GM19043 (cell line): ENCODE measurements at regions not wholly inside any gene's neighbourhood (a gene's known extent, or its start where the extent isn't known, plus 50 kb on each side); places are given as distances from the start of the nearest gene placed in this dataset.

Experiments
- ATAC-seq: cut with Tn5 transposase; IDR thresholded peaks from one replicate; pipeline ENCODE4 v1.9.1; 2021; ENCODE audit warnings: low read depth; ENCODE audit not compliant: unreplicated experiment

DNA sequence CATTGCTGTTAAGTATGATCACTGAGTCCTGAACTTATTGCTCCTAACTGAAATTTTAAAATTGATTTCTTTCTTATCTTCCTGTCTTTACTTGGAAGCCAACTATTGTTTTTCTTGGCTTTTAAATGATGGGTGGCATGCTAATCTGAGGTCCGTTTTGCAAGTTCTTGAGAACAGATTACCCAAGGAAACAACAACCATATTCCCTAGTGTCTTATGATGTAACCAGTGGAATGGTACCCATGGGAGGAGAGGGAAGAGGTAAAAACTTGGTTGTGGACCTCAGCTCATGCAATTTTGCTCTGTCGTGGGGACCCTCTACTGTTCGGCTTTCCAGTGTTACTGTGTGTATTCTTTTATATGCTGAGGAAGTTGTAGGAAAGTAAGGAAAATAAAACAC, 454.8 kb upstream of the ADAMTS5 start:
- ATAC-seq: no peak

DNA sequence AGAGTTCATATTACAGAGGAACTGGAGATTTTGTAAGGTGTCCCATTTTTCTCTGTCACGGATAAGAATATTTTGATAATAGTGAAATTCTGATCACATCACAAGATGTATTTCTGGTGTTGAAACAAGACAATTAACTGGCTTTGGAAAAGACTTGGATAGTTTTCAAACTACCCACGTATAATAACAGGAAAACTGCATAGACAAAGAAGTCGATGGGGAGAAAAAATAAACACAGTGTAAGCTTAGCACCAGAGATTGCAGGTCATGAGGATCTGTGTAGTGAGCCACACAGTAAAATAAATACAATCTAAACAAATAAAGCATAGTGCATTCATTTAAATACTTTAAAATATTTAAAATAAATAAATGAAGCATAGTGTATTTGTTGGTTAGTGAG, 452.3 kb upstream of the ADAMTS5 start:
- no peak for ATAC-seq

- no peak for ATAC-seq
These were observed 451.5 kb upstream of the ADAMTS5 start for GRCh38 chr21:27418346-27418745.

GRCh38 chr21:27412530-27412929, 445.6 kb upstream of the ADAMTS5 start:
- no peak for ATAC-seq

DNA sequence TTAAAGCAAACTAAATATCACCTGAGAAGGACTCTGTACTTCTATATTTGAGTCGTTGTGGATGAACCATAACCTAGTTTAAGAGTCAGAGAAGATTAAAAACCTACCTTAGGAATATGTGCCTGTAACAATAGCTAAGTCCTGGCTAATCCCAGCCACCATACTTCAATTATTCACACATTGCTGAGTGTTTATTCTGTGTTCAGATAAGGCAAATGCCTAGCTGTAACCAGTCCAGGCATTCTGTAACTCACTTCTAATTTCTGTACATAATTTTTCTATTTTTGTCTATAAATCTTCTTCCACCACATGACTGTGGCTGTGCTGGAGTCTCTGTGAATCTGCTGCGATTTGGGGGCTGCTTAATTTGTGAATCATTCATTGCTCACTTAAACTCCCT, 441.9 kb upstream of the ADAMTS5 start:
- no peak for ATAC-seq

DNA sequence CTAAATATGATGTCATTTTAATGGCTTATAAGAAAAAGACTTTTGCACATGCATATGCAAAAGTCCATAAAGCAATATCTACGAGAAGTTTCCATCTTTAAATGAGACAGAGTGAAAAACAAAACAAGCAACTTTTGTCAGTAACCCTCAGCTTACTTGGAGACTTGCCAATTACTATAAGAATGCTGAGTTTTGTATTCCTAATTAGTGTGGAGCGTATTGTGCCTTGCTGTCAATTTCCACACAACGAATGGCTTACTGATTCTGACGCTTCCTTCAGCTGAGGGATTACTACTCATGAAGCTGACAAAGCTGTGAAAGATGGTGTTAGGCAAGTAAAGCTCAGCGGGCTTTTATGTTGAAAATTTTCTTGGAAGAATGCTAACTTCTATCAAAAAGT, 440.4 kb upstream of the ADAMTS5 start:
- no peak for ATAC-seq

- no peak for ATAC-seq
These were observed 439.6 kb upstream of the ADAMTS5 start for GRCh38 chr21:27406300-27407009.

- no peak for ATAC-seq
These were observed 436.1 kb upstream of the ADAMTS5 start for GRCh38 chr21:27403011-27403410.

DNA sequence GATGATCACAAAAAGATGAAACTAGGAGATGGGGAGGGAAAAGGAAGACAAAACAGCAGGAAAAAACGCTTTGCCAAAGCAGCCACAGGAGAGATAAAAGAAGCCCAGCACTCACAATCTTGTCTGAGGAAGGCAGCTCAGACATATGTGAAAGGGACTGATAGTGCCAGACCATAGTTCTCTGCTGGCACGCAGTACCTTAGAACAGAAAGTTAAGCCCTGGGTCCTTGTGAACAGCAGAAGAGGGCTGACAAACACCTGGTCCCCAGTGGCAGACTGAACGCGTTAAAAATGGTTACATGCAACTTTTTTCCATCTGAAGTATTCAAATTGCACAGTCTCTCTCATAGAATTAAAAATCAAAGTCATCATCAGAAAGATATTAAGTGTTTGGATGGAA, 433.2 kb upstream of the ADAMTS5 start:
- ATAC-seq: no peak

DNA sequence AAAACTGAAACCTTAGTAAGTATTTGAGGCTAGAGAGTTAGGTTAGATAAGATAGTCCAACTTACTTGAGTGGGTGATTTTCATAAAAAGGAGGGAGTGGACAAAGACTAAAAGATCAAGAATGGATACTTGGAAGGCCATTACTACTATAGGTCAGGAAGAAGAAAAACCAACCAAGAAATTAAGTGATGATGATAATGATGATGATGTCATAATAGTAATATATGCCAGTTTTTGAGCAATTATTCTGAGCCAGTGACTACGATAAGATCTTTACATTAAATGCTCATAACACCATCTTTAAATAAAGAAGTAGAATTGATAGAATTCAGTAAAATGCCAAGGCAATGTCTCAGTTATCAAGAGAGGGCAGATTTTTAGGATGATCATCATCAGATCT, 430.7 kb upstream of the ADAMTS5 start:
- ATAC-seq: no peak

GRCh38 chr21:27393726-27394125, 426.8 kb upstream of the ADAMTS5 start:
- ATAC-seq: no peak

- ATAC-seq: no peak
These were observed 425.1 kb upstream of the ADAMTS5 start for GRCh38 chr21:27391990-27392389.

GRCh38 chr21:27390384-27390783, 423.5 kb upstream of the ADAMTS5 start:
- no peak for ATAC-seq

DNA sequence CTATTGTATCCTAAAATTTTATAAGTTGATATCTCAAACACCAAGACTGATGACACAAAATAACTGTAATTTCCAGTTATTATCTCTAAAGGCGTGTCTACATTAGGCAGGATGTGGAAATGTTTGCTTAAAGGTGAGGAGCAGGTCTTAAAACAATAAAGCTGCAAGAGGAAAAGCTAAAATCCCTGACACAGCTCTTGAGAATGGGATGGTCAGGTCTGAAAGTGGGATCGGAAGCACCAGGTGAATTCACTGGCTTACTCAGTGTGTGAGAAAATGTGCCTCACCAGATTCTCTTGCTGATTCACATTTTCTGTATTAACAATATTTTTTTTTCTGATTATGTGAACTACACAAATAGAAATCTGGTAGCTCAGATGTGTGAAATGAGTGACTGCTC, 421.9 kb upstream of the ADAMTS5 start:
- ATAC-seq: no peak

DNA sequence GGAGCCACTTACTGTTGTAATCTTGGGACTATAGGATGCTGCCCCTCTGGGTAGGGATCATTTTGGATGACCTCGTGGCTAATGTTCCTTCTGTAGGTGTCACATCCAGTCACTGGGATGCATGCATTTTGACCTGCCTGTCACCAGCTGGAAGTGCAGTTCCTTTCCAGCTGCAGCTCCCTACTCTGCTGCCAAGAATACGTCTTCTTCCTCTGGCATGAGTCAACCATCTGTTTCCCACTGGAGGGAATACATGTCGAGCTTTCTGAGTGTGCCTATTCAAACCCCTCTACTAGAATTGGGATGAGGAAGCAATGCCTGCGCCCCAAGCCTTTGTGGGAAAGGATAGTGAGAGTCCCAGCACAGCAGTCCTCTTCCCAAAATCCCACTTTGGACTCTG, 415.5 kb upstream of the ADAMTS5 start:
- no peak for ATAC-seq

GRCh38 chr21:27380303-27380702, 413.4 kb upstream of the ADAMTS5 start:
- ATAC-seq: no peak

DNA sequence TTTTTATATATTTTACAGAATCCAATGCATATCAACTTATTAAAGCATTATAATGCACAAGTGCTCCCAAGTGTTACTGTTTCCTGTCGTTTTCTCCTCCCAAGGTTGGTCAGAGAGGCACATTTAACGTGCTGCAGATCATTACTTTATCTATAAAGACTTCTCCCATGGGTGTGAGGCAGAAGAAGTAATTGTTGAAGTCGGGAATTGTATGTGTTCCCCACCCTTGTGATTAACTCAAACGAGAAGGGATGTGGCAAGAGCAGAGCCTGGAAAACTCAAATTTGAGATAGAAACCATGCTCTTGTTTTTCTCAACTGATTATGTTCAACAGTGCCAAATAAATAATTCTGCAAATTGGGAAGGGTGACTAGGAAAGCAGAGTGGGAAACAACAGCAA, 412.5 kb upstream of the ADAMTS5 start:
- ATAC-seq: no peak

GRCh38 chr21:27372381-27372780, 405.5 kb upstream of the ADAMTS5 start:
- ATAC-seq: no peak

- no peak for ATAC-seq
These were observed 405.1 kb upstream of the ADAMTS5 start for GRCh38 chr21:27371975-27372331.

DNA sequence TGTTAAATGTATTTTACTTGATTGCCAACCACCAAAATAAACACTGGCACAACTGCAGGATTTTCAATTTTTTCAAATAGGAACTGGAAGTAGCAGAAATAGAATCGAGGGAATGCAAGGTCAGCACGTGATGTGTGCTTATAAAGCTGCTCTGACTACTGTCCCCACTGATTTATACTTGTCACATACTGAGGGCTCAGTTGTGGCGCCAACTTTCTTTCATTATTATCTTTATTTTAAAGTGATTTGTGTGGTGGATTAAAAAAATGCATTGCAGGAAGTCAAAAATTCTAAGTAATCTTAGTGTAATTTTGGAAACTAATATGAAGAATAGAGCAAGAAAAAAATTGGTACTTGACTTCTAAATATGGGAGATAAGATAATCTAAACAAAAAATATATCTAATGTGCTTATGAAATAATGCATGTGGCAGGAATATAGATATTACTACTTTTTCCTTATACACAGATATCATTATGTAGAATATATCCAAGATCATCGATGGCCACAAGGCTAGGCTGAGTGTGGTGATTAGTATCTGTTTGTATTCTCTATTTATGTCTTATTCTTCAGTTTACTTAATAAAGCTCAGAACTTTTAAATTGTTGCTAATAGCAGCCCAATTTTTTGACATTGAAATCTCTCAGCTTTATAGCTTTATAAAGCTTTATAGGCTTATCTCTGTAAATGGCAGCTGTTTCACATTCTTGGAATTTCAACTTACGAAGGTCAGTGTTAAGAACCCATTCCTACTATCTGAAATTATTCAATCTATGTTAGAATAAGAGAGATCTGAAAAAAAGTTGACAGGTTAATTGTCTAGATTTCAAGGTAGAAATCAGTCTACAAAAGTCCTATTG, 404.5 kb upstream of the ADAMTS5 start:
- no peak for ATAC-seq

DNA sequence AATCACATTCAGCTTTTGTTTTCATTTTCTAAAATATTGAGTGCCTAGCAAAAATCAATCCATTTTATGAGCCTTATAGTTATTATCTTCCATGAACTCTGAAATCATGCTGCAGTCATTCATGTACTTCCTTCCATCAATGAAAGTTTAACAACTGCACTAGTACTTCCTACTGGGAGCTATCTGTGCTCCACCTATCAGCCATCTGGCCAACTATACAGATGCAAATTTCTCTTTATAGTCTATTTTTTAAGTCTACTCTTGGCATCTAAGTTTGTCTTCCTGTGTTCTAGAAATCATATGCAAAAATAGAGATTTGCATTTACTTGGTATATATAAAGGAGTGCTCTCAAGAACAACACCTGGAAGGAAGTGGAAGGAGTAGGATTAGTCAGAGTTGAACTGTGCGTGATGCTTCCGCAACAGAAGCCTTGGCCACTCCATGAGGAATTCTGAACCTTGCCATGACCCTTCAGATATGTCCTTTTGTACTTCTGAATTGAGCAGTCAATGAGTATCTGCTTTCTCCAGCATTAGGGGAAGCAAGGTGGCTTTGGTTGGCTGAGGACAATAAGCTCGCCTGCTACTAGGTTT, 403.2 kb upstream of the ADAMTS5 start:
- no peak for ATAC-seq

GRCh38 chr21:27369234-27369633, 402.3 kb upstream of the ADAMTS5 start:
- ATAC-seq: no peak
